Activated T-helper 1 cell treated with anti-CD3 and anti-CD28 coated beads, Interleukin-12 subunit alpha, Interleukin-12 subunit beta, Interleukin-2, Interleukin-4 antibody, amounts not matched to agents 30 ng/mL and 10 ng/mL and 1 ng/mL, durations not matched to agents 14 hours and 24 hours and 36 hours (primary cell): ENCODE measurements at regions not wholly inside any gene's neighbourhood (a gene's known extent, or its start where the extent isn't known, plus 50 kb on each side); places are given as distances from the start of the nearest gene placed in this dataset.

Experiments used
- DNase-seq: peaks from one replicate; pipeline ENCODE4 v3.0.0; 2021; ENCODE audit warnings: low spot score
- H3K27ac Mint-ChIP-seq: one replicate; pipeline ENCODE4 v1.8.0; 2021; ENCODE audit warnings: mild to moderate bottlenecking, mixed read lengths
- H3K27me3 Mint-ChIP-seq: one replicate; pipeline ENCODE4 v1.8.0; 2022; ENCODE audit warnings: mild to moderate bottlenecking, moderate library complexity, mixed read lengths; ENCODE audit not compliant: insufficient read depth
- H3K36me3 Mint-ChIP-seq: one replicate; pipeline ENCODE4 v1.8.0; 2021; ENCODE audit warnings: low read depth, mixed read lengths
- H3K4me1 Mint-ChIP-seq: one replicate; pipeline ENCODE4 v1.8.0; 2021; ENCODE audit warnings: low read depth, mixed read lengths
- H3K4me3 Mint-ChIP-seq: one replicate; pipeline ENCODE4 v1.8.0; 2021; ENCODE audit warnings: mild to moderate bottlenecking, moderate library complexity, mixed read lengths
- H3K9me3 Mint-ChIP-seq: one replicate; pipeline ENCODE4 v1.8.0; 2021; ENCODE audit warnings: mixed read lengths
- intact Hi-C: fragments of 100-400 bp; cut with micrococcal nuclease; formaldehyde crosslinking; loops from one replicate; pipeline ENCODE4 v1.15.1; 2024

GRCh38 chr13:44153496-44153895 is 220.1 kb upstream of the SERP2 start:
- no peaks in the 10 kb centered on the region for H3K36me3 Mint-ChIP-seq
- intact Hi-C loops = no loop called here
- H3K27me3 Mint-ChIP-seq = no peaks in the 10 kb centered on the region
- no peaks in the 10 kb centered on the region for H3K9me3 Mint-ChIP-seq
- H3K27ac Mint-ChIP-seq = no peak overlapping the region
- no peaks in the 10 kb centered on the region for H3K4me1 Mint-ChIP-seq
- H3K4me3 Mint-ChIP-seq = no peak overlapping the region
- DNase-seq = no peak

GRCh38 chr13:44155422-44156293 is 218.0 kb upstream of the SERP2 start:
- Mint-ChIP-seq H3K4me3 (no peak overlapping the region), H3K9me3 (no peaks in the 10 kb centered on the region), H3K27me3 (no peaks in the 10 kb centered on the region), H3K4me1 (no peaks in the 10 kb centered on the region), H3K36me3 (no peaks in the 10 kb centered on the region), H3K27ac (no peak overlapping the region)
- intact Hi-C loops = no loop called here
- no peak for DNase-seq

- DNase-seq = no peak
- Mint-ChIP-seq H3K4me1 (no peaks in the 10 kb centered on the region), H3K27ac (no peak overlapping the region), H3K9me3 (no peaks in the 10 kb centered on the region), H3K4me3 (no peak overlapping the region), H3K27me3 (no peaks in the 10 kb centered on the region), H3K36me3 (no peaks in the 10 kb centered on the region)
- intact Hi-C loops = no loop called here
Measured at GRCh38 chr13:44156294-44156658, 217.3 kb upstream of the SERP2 start.

- no peaks in the 10 kb centered on the region for H3K36me3 Mint-ChIP-seq
- H3K4me1 Mint-ChIP-seq = no peaks in the 10 kb centered on the region
- no peak overlapping the region for H3K4me3 Mint-ChIP-seq
- no peak for DNase-seq
- intact Hi-C loops = no loop called here
- H3K9me3 Mint-ChIP-seq = no peaks in the 10 kb centered on the region
- no peak overlapping the region for H3K27ac Mint-ChIP-seq
- no peaks in the 10 kb centered on the region for H3K27me3 Mint-ChIP-seq
Measured at GRCh38 chr13:44157606-44158005, 216.0 kb upstream of the SERP2 start.

- peak overlapping the region; percentile 30 for H3K4me3 Mint-ChIP-seq
Measured at GRCh38 chr13:44158098-44158521, 215.5 kb upstream of the SERP2 start.

GRCh38 chr13:44158881-44159632 is 214.6 kb upstream of the SERP2 start:
- Mint-ChIP-seq H3K4me3 (no peak overlapping the region), H3K36me3 (no peaks in the 10 kb centered on the region), H3K27me3 (no peaks in the 10 kb centered on the region), H3K9me3 (no peaks in the 10 kb centered on the region), H3K4me1 (no peaks in the 10 kb centered on the region), H3K27ac (no peak overlapping the region)
- intact Hi-C loops = no loop called here
- DNase-seq = no peak

More at GRCh38 chr13:44158098-44158521, 215.5 kb upstream of the SERP2 start:
- no peaks in the 10 kb centered on the region for H3K4me1 Mint-ChIP-seq
- intact Hi-C loops = no loop called here
- no peak overlapping the region for H3K27ac Mint-ChIP-seq
- H3K36me3 Mint-ChIP-seq = no peaks in the 10 kb centered on the region
- H3K27me3 Mint-ChIP-seq = no peaks in the 10 kb centered on the region
- H3K9me3 Mint-ChIP-seq = no peaks in the 10 kb centered on the region
- DNase-seq = no peak

GRCh38 chr13:44159633-44160279 is 213.9 kb upstream of the SERP2 start:
- no peak for DNase-seq
- Mint-ChIP-seq H3K27ac (no peak overlapping the region), H3K36me3 (no peaks in the 10 kb centered on the region), H3K4me1 (no peaks in the 10 kb centered on the region), H3K9me3 (no peaks in the 10 kb centered on the region), H3K27me3 (no peaks in the 10 kb centered on the region), H3K4me3 (no peak overlapping the region)
- intact Hi-C loops = no loop called here

- H3K4me1 Mint-ChIP-seq = no peaks in the 10 kb centered on the region
- no peak overlapping the region for H3K4me3 Mint-ChIP-seq
- H3K27me3 Mint-ChIP-seq = peaks cover 2% of the 10 kb centered on the region
- H3K36me3 Mint-ChIP-seq = no peaks in the 10 kb centered on the region
- no peaks in the 10 kb centered on the region for H3K9me3 Mint-ChIP-seq
- intact Hi-C loops = no loop called here
- no peak for DNase-seq
- no peak overlapping the region for H3K27ac Mint-ChIP-seq
Measured at GRCh38 chr13:44160591-44161191, 212.9 kb upstream of the SERP2 start.

GRCh38 chr13:44163108-44163507 is 210.5 kb upstream of the SERP2 start:
- H3K4me1 Mint-ChIP-seq = no peaks in the 10 kb centered on the region
- intact Hi-C loops = no loop called here
- H3K4me3 Mint-ChIP-seq = no peak overlapping the region
- peaks cover 9% of the 10 kb centered on the region for H3K27me3 Mint-ChIP-seq
- H3K27ac Mint-ChIP-seq = no peak overlapping the region
- no peaks in the 10 kb centered on the region for H3K36me3 Mint-ChIP-seq
- no peak for DNase-seq
- H3K9me3 Mint-ChIP-seq = no peaks in the 10 kb centered on the region

GRCh38 chr13:44165221-44165888 is 208.3 kb upstream of the SERP2 start:
- Mint-ChIP-seq H3K36me3 (no peaks in the 10 kb centered on the region), H3K9me3 (no peaks in the 10 kb centered on the region), H3K4me3 (no peak overlapping the region), H3K27ac (no peak overlapping the region), H3K4me1 (no peaks in the 10 kb centered on the region), H3K27me3 (peaks cover 14% of the 10 kb centered on the region)
- intact Hi-C loops = no loop called here
- no peak for DNase-seq

GRCh38 chr13:44165889-44166496 is 207.6 kb upstream of the SERP2 start:
- H3K9me3 Mint-ChIP-seq = no peaks in the 10 kb centered on the region
- H3K36me3 Mint-ChIP-seq = no peaks in the 10 kb centered on the region
- H3K4me1 Mint-ChIP-seq = no peaks in the 10 kb centered on the region
- H3K4me3 Mint-ChIP-seq = no peak overlapping the region
- DNase-seq = no peak
- intact Hi-C loops = no loop called here
- H3K27me3 Mint-ChIP-seq = peaks cover 14% of the 10 kb centered on the region
- H3K27ac Mint-ChIP-seq = no peak overlapping the region
